22Rv1 (cell line): ENCODE measurements at regions not wholly inside any gene's neighbourhood (a gene's known extent, or its start where the extent isn't known, plus 50 kb on each side); places are given as distances from the start of the nearest gene placed in this dataset.

Experiments used
- CTCF ChIP-seq: fragments of 450-650 bp; IDR thresholded peaks from 2 replicates; pipeline ENCODE4 v1.5.1; 2017; ENCODE audit warnings: mild to moderate bottlenecking
- ZFX ChIP-seq: fragments of 450-650 bp; IDR thresholded peaks from 2 replicates; pipeline ENCODE4 v1.6.1; 2017; ENCODE audit warnings: antibody characterized with exemption, borderline replicate concordance

GRCh38 chr6:114436691-114437090 is 93.9 kb upstream of the HS3ST5 start:
- TF ChIP-seq CTCF (no peak), ZFX (no peak)
